NB4 (cell line): ENCODE measurements at regions not wholly inside any gene's neighbourhood (a gene's known extent, or its start where the extent isn't known, plus 50 kb on each side); places are given as distances from the start of the nearest gene placed in this dataset.

Source experiments
- CTCF ChIP-seq: IDR thresholded peaks from one replicate; pipeline ENCODE4 v1.5.1; 2012; ENCODE audit warnings: low read depth, low read length
- POLR2A ChIP-seq: IDR thresholded peaks from 2 replicates; pipeline ENCODE4 v1.6.1; 2011; ENCODE audit warnings: mild to moderate bottlenecking; ENCODE audit not compliant: insufficient read length; ENCODE audit errors: extremely low read depth
- TF ChIP-seq, protein P1 (sequence below): IDR thresholded peaks from 2 replicates; pipeline ENCODE4 v1.6.1; 2011; ENCODE audit warnings: low read depth, low read length

DNA sequence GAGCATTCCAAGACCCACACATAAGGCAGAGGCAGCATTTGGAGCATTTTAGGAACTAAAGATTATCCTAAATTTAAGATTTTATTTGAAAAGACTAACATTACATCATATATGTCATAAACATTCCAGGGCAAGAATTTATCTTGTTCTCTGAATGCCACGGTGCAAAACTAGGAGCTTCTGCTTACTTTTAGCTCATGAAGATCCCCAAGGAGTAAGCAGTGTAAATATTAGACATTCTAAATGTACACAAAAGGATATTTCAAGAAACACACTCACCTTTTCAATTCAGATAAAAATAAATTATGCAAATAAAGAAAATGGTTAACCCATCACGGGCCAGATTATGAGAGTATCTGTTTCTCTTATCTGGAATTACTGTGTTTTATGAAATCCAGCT is 101.7 kb upstream of the ETAA1 start:
- TF ChIP-seq CTCF (no peak), POLR2A (no peak)
- TF ChIP-seq, protein P1, sequence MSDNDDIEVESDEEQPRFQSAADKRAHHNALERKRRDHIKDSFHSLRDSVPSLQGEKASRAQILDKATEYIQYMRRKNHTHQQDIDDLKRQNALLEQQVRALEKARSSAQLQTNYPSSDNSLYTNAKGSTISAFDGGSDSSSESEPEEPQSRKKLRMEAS = no peak
